ENCODE measurements at regions not wholly inside any gene's neighbourhood (a gene's known extent, or its start where the extent isn't known, plus 50 kb on each side); places are given as distances from the start of the nearest gene placed in this dataset.

DNA sequence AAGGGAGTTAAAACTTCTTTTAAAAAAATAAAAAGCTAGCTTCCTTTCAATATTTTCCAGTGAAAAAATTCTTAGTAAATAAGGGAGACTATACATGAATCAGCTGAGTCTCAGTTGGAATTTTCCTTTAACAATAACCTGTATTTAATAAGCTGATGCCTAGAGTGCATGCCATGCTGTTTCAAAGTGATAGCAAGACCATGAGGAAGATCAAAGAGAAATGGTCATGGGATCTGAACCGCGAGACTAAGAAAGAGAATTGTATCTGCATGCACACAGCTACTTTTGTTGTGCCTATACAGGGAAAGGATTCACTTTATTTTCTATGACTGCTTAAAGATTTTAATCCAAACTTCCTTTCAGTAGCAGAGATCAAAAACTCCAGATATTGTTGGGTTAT is 2217.0 kb downstream of the MAT2B start (continued):
- TF ChIP-seq, protein P1, sequence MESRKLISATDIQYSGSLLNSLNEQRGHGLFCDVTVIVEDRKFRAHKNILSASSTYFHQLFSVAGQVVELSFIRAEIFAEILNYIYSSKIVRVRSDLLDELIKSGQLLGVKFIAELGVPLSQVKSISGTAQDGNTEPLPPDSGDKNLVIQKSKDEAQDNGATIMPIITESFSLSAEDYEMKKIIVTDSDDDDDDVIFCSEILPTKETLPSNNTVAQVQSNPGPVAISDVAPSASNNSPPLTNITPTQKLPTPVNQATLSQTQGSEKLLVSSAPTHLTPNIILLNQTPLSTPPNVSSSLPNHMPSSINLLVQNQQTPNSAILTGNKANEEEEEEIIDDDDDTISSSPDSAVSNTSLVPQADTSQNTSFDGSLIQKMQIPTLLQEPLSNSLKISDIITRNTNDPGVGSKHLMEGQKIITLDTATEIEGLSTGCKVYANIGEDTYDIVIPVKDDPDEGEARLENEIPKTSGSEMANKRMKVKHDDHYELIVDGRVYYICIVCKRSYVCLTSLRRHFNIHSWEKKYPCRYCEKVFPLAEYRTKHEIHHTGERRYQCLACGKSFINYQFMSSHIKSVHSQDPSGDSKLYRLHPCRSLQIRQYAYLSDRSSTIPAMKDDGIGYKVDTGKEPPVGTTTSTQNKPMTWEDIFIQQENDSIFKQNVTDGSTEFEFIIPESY (IDR thresholded peaks at IDR 0.05): no peak
- TF ChIP-seq GABPA (IDR thresholded peaks at IDR 0.05 in 1 of 2, conservative IDR thresholded peaks at IDR 0.05 in 1 of 2): no peak
- no peak for TF ChIP-seq FOXA2 (IDR thresholded peaks at IDR 0.05)
- TF ChIP-seq RXRA (IDR thresholded peaks at IDR 0.05): no peak
- no peak for TF ChIP-seq RAD21 (IDR thresholded peaks at IDR 0.05)
- TF ChIP-seq NR2F2 (IDR thresholded peaks at IDR 0.05): no peak
- TF ChIP-seq EGR1 (IDR thresholded peaks at IDR 0.05; ENCODE audit: low read depth in 2 of 2): no peak
- TF ChIP-seq JUND (IDR thresholded peaks at IDR 0.05): no peak

- Histone ChIP-seq H3K9ac (ENCODE audit: low read depth in 1 of 2, low read length in 2 of 2) (no peak overlapping the region), H3K9me3 (ENCODE audit: control insufficient read depth in 4 of 4, low read length in 3 of 4) (no peaks in the 10 kb centered on the region), H3K27me3 (ENCODE audit: control insufficient read depth in 4 of 4, insufficient read depth in 4 of 4, low read length in 3 of 4) (no peaks in the 10 kb centered on the region), H3K27ac (ENCODE audit: low read depth in 1 of 2, low read length in 2 of 2) (no peak overlapping the region), H3K4me1 (ENCODE audit: control insufficient read depth in 4 of 4, insufficient read depth in 4 of 4, low read length in 3 of 4) (no peaks in the 10 kb centered on the region), H3K4me3 (ENCODE audit: low read depth in 1 of 3, low read length in 3 of 3) (no peak overlapping the region), H3K36me3 (ENCODE audit: control insufficient read depth in 4 of 4, insufficient read depth in 3 of 4, low read depth in 1 of 4, low read length in 3 of 4) (no peaks in the 10 kb centered on the region)
- WGBS: 78% methylated on average over 5 of the region's 5 CpGs
- no peak for DNase-seq (ENCODE audit: low spot score)
- no peak for TF ChIP-seq TAF1 (conservative IDR thresholded peaks at IDR 0.05)
- TF ChIP-seq GABPA (IDR thresholded peaks at IDR 0.05 in 1 of 2, conservative IDR thresholded peaks at IDR 0.05 in 1 of 2): no peak
- no peak for TF ChIP-seq RAD21 (IDR thresholded peaks at IDR 0.05)
- no peak for TF ChIP-seq HNF4A (conservative IDR thresholded peaks at IDR 0.05)
- TF ChIP-seq EGR1 (IDR thresholded peaks at IDR 0.05; ENCODE audit: low read depth in 2 of 2): no peak
- TF ChIP-seq CTCF (IDR thresholded peaks at IDR 0.05; ENCODE audit: low read depth, low read length, missing input control): no peak
- no peak for TF ChIP-seq HNF4G (IDR thresholded peaks at IDR 0.05)
- no peak for TF ChIP-seq FOXA1 (IDR thresholded peaks at IDR 0.05)
Measured at GRCh38 chr5:165723931-165724330, 2218.5 kb downstream of the MAT2B start.

- WGBS: 84% methylated on average over 2 of the region's 2 CpGs
- H3K27me3 ChIP-seq (ENCODE audit: control insufficient read depth in 4 of 4, insufficient read depth in 4 of 4, low read length in 3 of 4): no peaks in the 10 kb centered on the region
- no peak for TF ChIP-seq GABPA (IDR thresholded peaks at IDR 0.05 in 1 of 2, conservative IDR thresholded peaks at IDR 0.05 in 1 of 2)
- H3K9ac ChIP-seq (ENCODE audit: low read depth in 1 of 2, low read length in 2 of 2): no peak overlapping the region
- H3K27ac ChIP-seq (ENCODE audit: low read depth in 1 of 2, low read length in 2 of 2): no peak overlapping the region
- H3K36me3 ChIP-seq (ENCODE audit: control insufficient read depth in 4 of 4, insufficient read depth in 3 of 4, low read depth in 1 of 4, low read length in 3 of 4): no peaks in the 10 kb centered on the region
- peaks cover 0 to 6% (median 0%) of the 10 kb centered on the region in 4 donors for H3K9me3 ChIP-seq (ENCODE audit: control insufficient read depth in 4 of 4, low read length in 3 of 4)
- DNase-seq (ENCODE audit: low spot score): no peak
- H3K4me1 ChIP-seq (ENCODE audit: control insufficient read depth in 4 of 4, insufficient read depth in 4 of 4, low read length in 3 of 4): no peaks in the 10 kb centered on the region
- H3K4me3 ChIP-seq (ENCODE audit: low read depth in 1 of 3, low read length in 3 of 3): no peak overlapping the region
Measured at GRCh38 chr5:165728425-165728824, 2223.0 kb downstream of the MAT2B start.

DNA sequence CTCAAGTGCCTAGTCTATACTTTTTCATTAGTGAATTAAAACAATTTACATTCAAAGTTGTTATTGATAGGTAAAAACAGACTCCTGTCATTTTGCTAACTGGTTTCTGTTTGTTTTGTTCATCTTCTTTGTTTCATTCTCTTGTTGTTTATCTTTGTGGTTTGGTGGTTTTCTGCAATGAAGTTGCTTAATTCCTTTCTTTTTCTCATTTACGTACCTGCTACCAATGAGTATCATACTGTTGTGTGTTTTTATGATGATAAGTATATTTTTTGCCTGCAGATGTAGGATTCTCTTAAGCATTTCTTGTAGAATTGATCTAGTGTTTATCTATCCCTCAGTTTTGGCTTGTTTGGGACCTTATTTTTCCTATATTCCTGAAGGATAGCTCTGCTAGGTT is 2230.0 kb downstream of the MAT2B start:
- Histone ChIP-seq H3K4me1 (ENCODE audit: control insufficient read depth in 4 of 4, insufficient read depth in 4 of 4, low read length in 3 of 4) (no peaks in the 10 kb centered on the region), H3K27me3 (ENCODE audit: control insufficient read depth in 4 of 4, insufficient read depth in 4 of 4, low read length in 3 of 4) (no peaks in the 10 kb centered on the region), H3K4me3 (ENCODE audit: low read depth in 1 of 3, low read length in 3 of 3) (no peak overlapping the region), H3K36me3 (ENCODE audit: control insufficient read depth in 4 of 4, insufficient read depth in 3 of 4, low read depth in 1 of 4, low read length in 3 of 4) (no peaks in the 10 kb centered on the region), H3K9ac (ENCODE audit: low read depth in 1 of 2, low read length in 2 of 2) (no peak overlapping the region), H3K9me3 (ENCODE audit: control insufficient read depth in 4 of 4, low read length in 3 of 4) (peaks cover 0 to 6% (median 1%) of the 10 kb centered on the region in 4 donors), H3K27ac (ENCODE audit: low read depth in 1 of 2, low read length in 2 of 2) (no peak overlapping the region)
- no peak for DNase-seq (ENCODE audit: low spot score)
- 70% methylated on average over 1 of the region's 1 CpG for WGBS
- TF ChIP-seq CTCF (IDR thresholded peaks at IDR 0.05; ENCODE audit: low read depth, low read length, missing input control): no peak
- TF ChIP-seq SP1 (IDR thresholded peaks at IDR 0.05): no peak
- TF ChIP-seq TAF1 (conservative IDR thresholded peaks at IDR 0.05): no peak
- no peak for TF ChIP-seq RXRA (IDR thresholded peaks at IDR 0.05)
- no peak for TF ChIP-seq RAD21 (IDR thresholded peaks at IDR 0.05)
- TF ChIP-seq FOXA2 (IDR thresholded peaks at IDR 0.05): no peak
- no peak for TF ChIP-seq HNF4A (conservative IDR thresholded peaks at IDR 0.05)
- no peak for TF ChIP-seq GABPA (IDR thresholded peaks at IDR 0.05 in 1 of 2, conservative IDR thresholded peaks at IDR 0.05 in 1 of 2)
- TF ChIP-seq HNF4G (IDR thresholded peaks at IDR 0.05): no peak
- no peak for TF ChIP-seq YY1 (IDR thresholded peaks at IDR 0.05)
- TF ChIP-seq NR2F2 (IDR thresholded peaks at IDR 0.05): no peak
- no peak for TF ChIP-seq EGR1 (IDR thresholded peaks at IDR 0.05; ENCODE audit: low read depth in 2 of 2)
- no peak for TF ChIP-seq FOXA1 (IDR thresholded peaks at IDR 0.05)
- TF ChIP-seq, protein P1 (IDR thresholded peaks at IDR 0.05): no peak
- TF ChIP-seq MAX (IDR thresholded peaks at IDR 0.05): no peak

Measured in liver (tissue), 8 donors.